Spleen (tissue), 11 donors: ENCODE measurements at regions not wholly inside any gene's neighbourhood (a gene's known extent, or its start where the extent isn't known, plus 50 kb on each side); places are given as distances from the start of the nearest gene placed in this dataset.

Experiments used
- DNase-seq: peaks from one replicate; pipeline ENCODE4 v3.0.0-alpha.2; 2020
- H3K27ac ChIP-seq, 8 donors: fragments of 200-600 bp; sonication (generic) in 7 of 8; 1 replicate in 4 of 8; 2 replicates in 4 of 8; pipeline versions ENCODE4 v1.5.0 to v1.8.0; 2016 to 2021; ENCODE audit warnings: inconsistent platforms in 4 of 8, mild to moderate bottlenecking in 4 of 8, moderate library complexity in 1 of 8
- H3K27me3 ChIP-seq, 7 donors: fragments of 200-600 bp; sonication (generic) in 6 of 7; replicated peaks in 1 of 7; 1 replicate in 4 of 7; 2 replicates in 3 of 7; pipeline versions ENCODE4 v1.5.0 to v1.8.0; 2016 to 2021; ENCODE audit warnings: inconsistent platforms in 3 of 7, mild to moderate bottlenecking in 1 of 7
- H3K36me3 ChIP-seq, 6 donors: fragments of 200-600 bp; sonication (generic) in 5 of 6; 1 replicate in 4 of 6; 2 replicates in 2 of 6; pipeline versions ENCODE4 v1.5.0 to v1.8.0; 2016 to 2021; ENCODE audit warnings: inconsistent platforms in 2 of 6
- H3K4me1 ChIP-seq, 6 donors: fragments of 200-600 bp; sonication (generic) in 5 of 6; 1 replicate in 3 of 6; 2 replicates in 3 of 6; pipeline versions ENCODE4 v1.5.0 to v1.8.0; 2016 to 2021; ENCODE audit warnings: inconsistent platforms in 3 of 6
- H3K4me3 ChIP-seq, 8 donors: fragments of 200-600 bp; sonication (generic) in 7 of 8; 1 replicate in 4 of 8; 2 replicates in 4 of 8; pipeline versions ENCODE4 v1.5.0 to v1.8.0; 2016 to 2021; ENCODE audit warnings: inconsistent platforms in 4 of 8, mild to moderate bottlenecking in 4 of 8, moderate library complexity in 2 of 8
- H3K9me3 ChIP-seq, 8 donors: fragments of 200-600 bp; sonication (generic) in 7 of 8; 1 replicate in 4 of 8; 2 replicates in 4 of 8; pipeline versions ENCODE4 v1.5.0 to v1.8.0; 2016 to 2021; ENCODE audit warnings: inconsistent platforms in 4 of 8
- POLR2A ChIP-seq, 3 donors: fragments of 450-650 bp; IDR thresholded peaks; one replicate each; pipeline ENCODE4 v1.5.1; 2017; ENCODE audit warnings: antibody characterized with exemption in 3 of 3, mild to moderate bottlenecking in 1 of 3
- POLR2AphosphoS5 ChIP-seq, 3 donors: sonication (generic); formaldehyde crosslinking; IDR thresholded peaks; one replicate each; pipeline ENCODE4 v1.5.1; 2017; ENCODE audit warnings: antibody characterized with exemption in 3 of 3
- WGBS, 5 donors: extraction: QIAGEN DNeasy Blood & Tissue Kit in 3 of 5; methylation state at CpG; one replicate each; pipeline versions ENCODE4 v1.1.5 to v1.1.7; 2013 to 2018; 5-methylcytosine and 5-hydroxymethylcytosine counted together
- intact Hi-C: fragments of 100-400 bp; cut with DNase I; formaldehyde crosslinking; loops from one replicate; pipeline ENCODE4 v1.15.0; 2023; ENCODE audit warnings: low total_unique reads
- TF ChIP-seq, protein P1 (sequence below), 11 experiments: fragments of 200-600 bp in 7 of 11; fragments of 450-650 bp in 4 of 11; sonication (generic) in 4 of 11; IDR thresholded peaks in 8 of 11; conservative IDR thresholded peaks in 3 of 11; 1 replicate in 7 of 11; 2 replicates in 4 of 11; pipeline versions ENCODE4 v1.4.0 to v1.8.0; 2016 to 2021; ENCODE audit warnings: antibody characterized with exemption in 11 of 11, inconsistent platforms in 4 of 11, mild to moderate bottlenecking in 1 of 11
- donor health status: healthy with polysubstance abuse.
- donor health status: DM: no; HTN: no; CAD: no; lungs with moderate emphysema.
- donor health status: DM: no; HTN: no; CAD: no.
- donor health status: Bipolar disorder and iron deficiency.
- donor health status: healthy.
- donor health status: DM: no; HTN: no; CAD: no.
- donor health status: DM: yes; HTN: yes; CAD: no.

DNA sequence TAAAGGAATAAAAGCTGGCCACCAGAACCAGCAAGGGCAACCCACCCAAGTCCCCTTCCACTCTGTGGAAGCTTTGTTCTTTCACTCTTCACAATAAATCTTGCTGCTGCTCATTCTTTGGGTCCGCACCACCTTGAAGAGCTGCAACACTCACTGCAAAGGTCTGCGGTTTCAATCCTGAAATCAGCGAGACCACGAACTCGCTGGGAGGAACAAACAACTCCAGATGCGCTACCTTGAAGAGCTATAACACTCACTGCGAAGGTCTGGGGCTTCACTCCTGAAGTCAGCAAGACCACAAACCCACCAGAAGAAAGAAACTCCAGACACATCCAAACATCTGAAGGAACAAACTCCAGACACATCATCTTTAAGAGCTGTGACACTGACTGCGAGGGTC, 365.2 kb upstream of the LUZP2 start:
- no peaks in the 10 kb centered on the region for H3K9me3 ChIP-seq
- TF ChIP-seq, protein P1, sequence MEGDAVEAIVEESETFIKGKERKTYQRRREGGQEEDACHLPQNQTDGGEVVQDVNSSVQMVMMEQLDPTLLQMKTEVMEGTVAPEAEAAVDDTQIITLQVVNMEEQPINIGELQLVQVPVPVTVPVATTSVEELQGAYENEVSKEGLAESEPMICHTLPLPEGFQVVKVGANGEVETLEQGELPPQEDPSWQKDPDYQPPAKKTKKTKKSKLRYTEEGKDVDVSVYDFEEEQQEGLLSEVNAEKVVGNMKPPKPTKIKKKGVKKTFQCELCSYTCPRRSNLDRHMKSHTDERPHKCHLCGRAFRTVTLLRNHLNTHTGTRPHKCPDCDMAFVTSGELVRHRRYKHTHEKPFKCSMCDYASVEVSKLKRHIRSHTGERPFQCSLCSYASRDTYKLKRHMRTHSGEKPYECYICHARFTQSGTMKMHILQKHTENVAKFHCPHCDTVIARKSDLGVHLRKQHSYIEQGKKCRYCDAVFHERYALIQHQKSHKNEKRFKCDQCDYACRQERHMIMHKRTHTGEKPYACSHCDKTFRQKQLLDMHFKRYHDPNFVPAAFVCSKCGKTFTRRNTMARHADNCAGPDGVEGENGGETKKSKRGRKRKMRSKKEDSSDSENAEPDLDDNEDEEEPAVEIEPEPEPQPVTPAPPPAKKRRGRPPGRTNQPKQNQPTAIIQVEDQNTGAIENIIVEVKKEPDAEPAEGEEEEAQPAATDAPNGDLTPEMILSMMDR (IDR thresholded peaks at IDR 0.05 in 8 of 11, conservative IDR thresholded peaks at IDR 0.05 in 3 of 11) = no peak
- TF ChIP-seq POLR2A (IDR thresholded peaks at IDR 0.05) (no peak), POLR2AphosphoS5 (IDR thresholded peaks at IDR 0.05) (no peak)
- H3K4me1 ChIP-seq = no peaks in the 10 kb centered on the region
- H3K27me3 ChIP-seq = no peaks in the 10 kb centered on the region
- no peak overlapping the region for H3K27ac ChIP-seq
- no peak overlapping the region for H3K4me3 ChIP-seq
- no peaks in the 10 kb centered on the region for H3K36me3 ChIP-seq
- 88 to 94% (median 92%) methylated on average over 8 of the region's 8 CpGs for WGBS, 5 donors
- DNase-seq = no peak
- intact Hi-C loops = no loop called here

DNA sequence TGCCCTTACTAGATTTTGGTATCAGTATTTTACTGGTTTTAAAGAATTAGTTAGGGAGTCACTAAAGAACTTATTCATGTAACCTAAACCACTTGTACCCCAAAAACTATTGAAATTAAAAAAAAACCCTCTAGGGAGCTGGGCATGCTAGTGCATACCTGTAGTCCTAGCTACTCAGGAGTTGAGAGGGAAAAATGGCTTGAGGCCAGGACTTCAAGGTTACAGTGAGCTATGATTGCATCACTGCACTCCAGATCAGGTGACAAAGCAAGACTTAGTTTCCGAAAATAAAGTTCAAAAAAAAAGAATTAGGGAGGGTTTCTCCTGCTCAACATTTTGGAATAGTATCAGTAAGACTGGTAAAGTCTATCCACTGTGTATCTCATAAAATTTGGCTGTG, 364.4 kb upstream of the LUZP2 start:
- Histone ChIP-seq H3K9me3 (no peaks in the 10 kb centered on the region), H3K27me3 (no peaks in the 10 kb centered on the region), H3K27ac (no peak overlapping the region), H3K4me1 (no peaks in the 10 kb centered on the region), H3K4me3 (no peak overlapping the region), H3K36me3 (no peaks in the 10 kb centered on the region)
- 62 to 85% (median 77%) methylated on average over 1 of the region's 1 CpG for WGBS, 5 donors
- no peak for TF ChIP-seq POLR2AphosphoS5 (IDR thresholded peaks at IDR 0.05)
- TF ChIP-seq, protein P1 (IDR thresholded peaks at IDR 0.05 in 8 of 11, conservative IDR thresholded peaks at IDR 0.05 in 3 of 11) = no peak
- TF ChIP-seq POLR2A (IDR thresholded peaks at IDR 0.05) = no peak
- no peak for DNase-seq
- intact Hi-C loops = no loop called here

DNA sequence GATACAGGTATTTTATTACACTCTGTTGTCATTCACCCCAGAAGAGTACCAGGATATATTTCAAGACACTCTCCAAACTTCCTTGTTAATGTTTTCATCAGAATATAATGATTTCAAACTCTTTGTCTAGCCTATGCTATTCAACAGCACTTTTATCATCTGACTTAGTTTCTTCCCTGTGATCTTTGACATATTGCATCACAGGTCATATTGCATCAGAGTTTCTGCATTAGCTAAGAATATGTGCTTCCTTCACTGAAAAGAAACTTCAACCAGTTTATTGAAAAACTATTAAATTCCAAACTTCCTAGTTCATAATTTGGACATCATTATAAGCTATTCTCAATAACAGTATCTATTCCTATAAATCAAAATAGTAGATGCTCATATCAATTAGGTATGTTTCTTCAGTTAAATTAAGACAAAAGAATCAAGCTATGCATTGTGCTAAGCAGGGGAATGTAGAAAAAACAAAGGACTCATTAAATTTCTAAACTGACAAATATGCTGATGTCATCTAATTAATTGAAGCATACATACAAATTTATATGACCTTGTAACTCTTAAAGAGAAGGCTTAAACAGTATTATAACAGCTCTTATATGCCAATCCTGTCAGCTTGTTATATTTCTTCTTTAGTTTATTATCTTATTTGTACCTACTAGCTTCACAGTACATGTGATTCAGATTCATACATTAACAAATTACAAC, 361.8 kb upstream of the LUZP2 start:
- no peak overlapping the region for H3K27ac ChIP-seq
- TF ChIP-seq POLR2AphosphoS5 (IDR thresholded peaks at IDR 0.05) (no peak), POLR2A (IDR thresholded peaks at IDR 0.05) (no peak)
- H3K27me3 ChIP-seq = no peaks in the 10 kb centered on the region
- no peaks in the 10 kb centered on the region for H3K4me1 ChIP-seq
- no peaks in the 10 kb centered on the region for H3K36me3 ChIP-seq
- no peaks in the 10 kb centered on the region for H3K9me3 ChIP-seq
- no peak overlapping the region for H3K4me3 ChIP-seq
- no peak for DNase-seq
- intact Hi-C loops = no loop called here

GRCh38 chr11:24142062-24142461, 354.8 kb upstream of the LUZP2 start:
- intact Hi-C loops = no loop called here
- Histone ChIP-seq H3K4me1 (no peaks in the 10 kb centered on the region), H3K27ac (no peak overlapping the region), H3K36me3 (no peaks in the 10 kb centered on the region), H3K4me3 (no peak overlapping the region), H3K9me3 (no peaks in the 10 kb centered on the region), H3K27me3 (no peaks in the 10 kb centered on the region)
- no peak for TF ChIP-seq POLR2AphosphoS5 (IDR thresholded peaks at IDR 0.05)
- no peak for TF ChIP-seq POLR2A (IDR thresholded peaks at IDR 0.05)
- TF ChIP-seq, protein P1 (IDR thresholded peaks at IDR 0.05 in 8 of 11, conservative IDR thresholded peaks at IDR 0.05 in 3 of 11) = no peak
- DNase-seq = no peak
- WGBS, 5 donors = 73 to 88% (median 83%) methylated on average over 4 of the region's 4 CpGs
